GM12878 (cell line): ENCODE measurements at regions not wholly inside any gene's neighbourhood (a gene's known extent, or its start where the extent isn't known, plus 50 kb on each side); places are given as distances from the start of the nearest gene placed in this dataset.

ENCODE experiments used
- ATAC-seq: fragments of 200-7000 bp; cut with Tn5 transposase; 3 replicates; pipeline ENCODE4 v1.9.1; 2020; ENCODE audit warnings: mild to moderate bottlenecking, moderate library complexity
- BruUV-seq: library from RNA; stranded (reverse); fragments of 400-500 nt; replicated peaks from 2 replicates; lab custom pipeline; 2021; lab: Mats Ljungman, UMichigan
- CTCF ChIA-PET: fragments of 300-600 bp; sonication (Branson Sonifier 250); formaldehyde crosslinking; extraction: SDS; loops from one replicate; lab custom pipeline; 2021; ENCODE audit warnings: inconsistent platforms; lab: Yijun Ruan, JAX
- POLR2A ChIA-PET: fragments of 350-600 bp; formaldehyde crosslinking; extraction: SDS; loops from one replicate; lab custom pipeline; 2021; ENCODE audit warnings: inconsistent platforms; lab: Charles Lee
- RAD21 ChIA-PET: fragments of 300-600 bp; sonication (Branson Sonifier 250); formaldehyde crosslinking; loops from one replicate; lab custom pipeline; 2023; ENCODE audit warnings: antibody characterized with exemption; ENCODE audit not compliant: unreplicated experiment; lab: Charles Lee
- SMC1A ChIA-PET: fragments of 300-600 bp; sonication (Branson Sonifier 250); formaldehyde crosslinking; loops from one replicate; lab custom pipeline; 2023; ENCODE audit not compliant: unreplicated experiment, uncharacterized antibody; lab: Charles Lee
- DNase-seq: peaks from one replicate; pipeline ENCODE4 v3.0.0-alpha.2; 2011; ENCODE audit warnings: low read depth, low spot score
- FAIRE-seq: peaks from 3 replicates; lab custom pipeline; 2011; peaks lifted over from hg19 to GRCh38; lab: Jason Lieb, UNC
- H2AFZ ChIP-seq: 2 replicates; pipeline ENCODE4 v1.6.0; 2011; ENCODE audit warnings: low read depth, low read length, control low read depth; ENCODE audit not compliant: control insufficient read depth
- H3K27ac ChIP-seq: 2 replicates; pipeline ENCODE4 v1.5.1; 2011; ENCODE audit warnings: control low read depth; ENCODE audit not compliant: control insufficient read depth, insufficient read depth
- H3K27me3 ChIP-seq, 2 experiments: replicated peaks in 1 of 2; 2 replicates each; pipeline versions ENCODE4 v1.6.0 to v1.6.1; 2011; ENCODE audit warnings: low read length in 1 of 2; ENCODE audit not compliant: control insufficient read depth in 2 of 2, insufficient read depth in 2 of 2
- H3K36me3 ChIP-seq, 2 experiments: 2 replicates each; pipeline ENCODE4 v1.5.1; 2011; ENCODE audit warnings: low read length in 1 of 2; ENCODE audit not compliant: control insufficient read depth in 2 of 2, insufficient read depth in 2 of 2
- H3K4me1 ChIP-seq: 2 replicates; pipeline ENCODE4 v1.6.1; 2011; ENCODE audit warnings: mild to moderate bottlenecking, low read length, moderate library complexity, mixed read lengths; ENCODE audit not compliant: control insufficient read depth, insufficient read depth
- H3K4me2 ChIP-seq: 2 replicates; pipeline ENCODE4 v1.6.0; 2011; ENCODE audit warnings: control low read depth; ENCODE audit not compliant: control insufficient read depth, insufficient read depth
- H3K4me3 ChIP-seq: fragments of 200-600 bp; sonication (generic); 2 replicates; pipeline ENCODE4 v1.5.1; 2016
- H3K79me2 ChIP-seq: 2 replicates; pipeline ENCODE4 v1.6.0; 2011; ENCODE audit warnings: low read length; ENCODE audit not compliant: control insufficient read depth, insufficient read depth
- H3K9ac ChIP-seq: 2 replicates; pipeline ENCODE4 v1.8.0; 2011; ENCODE audit warnings: low read length, control low read depth, mixed read lengths; ENCODE audit not compliant: control insufficient read depth, insufficient read depth
- H3K9me3 ChIP-seq: replicated peaks from 3 replicates; pipeline ENCODE4 v1.5.1; 2011; ENCODE audit warnings: mild to moderate bottlenecking, low read length; ENCODE audit not compliant: control insufficient read depth, insufficient read depth
- H4K20me1 ChIP-seq: 2 replicates; pipeline ENCODE4 v1.6.0; 2011; ENCODE audit not compliant: control insufficient read depth, insufficient read depth
- ATF7 ChIP-seq: fragments of 450-650 bp; IDR thresholded peaks from 2 replicates; pipeline ENCODE4 v1.6.1; 2016; ENCODE audit warnings: low read depth, mild to moderate bottlenecking
- CBX5 ChIP-seq: sonication (generic); IDR thresholded peaks from 2 replicates; pipeline ENCODE4 v1.6.1; 2016; ENCODE audit warnings: low read depth, moderate library complexity, mild to moderate bottlenecking, inconsistent platforms
- CUX1 ChIP-seq: IDR thresholded peaks from 2 replicates; pipeline ENCODE4 v1.6.1; 2012; ENCODE audit warnings: improper control_type of control experiment, low read depth, low read length; ENCODE audit not compliant: insufficient replicate concordance
- JUNB ChIP-seq: IDR thresholded peaks from 2 replicates; pipeline ENCODE4 v1.6.1; 2016; ENCODE audit warnings: antibody characterized with exemption, mild to moderate bottlenecking
- KLF5 ChIP-seq: fragments of 450-650 bp; IDR thresholded peaks from 2 replicates; pipeline ENCODE4 v1.6.1; 2014; ENCODE audit warnings: mild to moderate bottlenecking; ENCODE audit not compliant: partially characterized antibody
- NRF1 ChIP-seq: conservative IDR thresholded peaks from 2 replicates; pipeline ENCODE4 v1.6.1; 2011; ENCODE audit warnings: mild to moderate bottlenecking, low read depth, low read length, improper control_type of control experiment
- PAX8 ChIP-seq: fragments of 450-650 bp; IDR thresholded peaks from 2 replicates; pipeline ENCODE4 v1.6.1; 2017; ENCODE audit warnings: mild to moderate bottlenecking, moderate library complexity
- RBBP5 ChIP-seq: fragments of 200-600 bp; sonication (generic); conservative IDR thresholded peaks from 2 replicates; pipeline ENCODE4 v1.6.1; 2016
- RELB ChIP-seq: fragments of 450-650 bp; IDR thresholded peaks from 2 replicates; pipeline ENCODE4 v1.6.1; 2017; ENCODE audit warnings: low read depth, mild to moderate bottlenecking, moderate library complexity
- RFX5 ChIP-seq: IDR thresholded peaks from 2 replicates; pipeline ENCODE4 v1.6.1; 2011; ENCODE audit warnings: low read depth, low read length, improper control_type of control experiment
- SMC3 ChIP-seq: IDR thresholded peaks from 2 replicates; pipeline ENCODE4 v1.6.1; 2011; ENCODE audit warnings: low read length, improper control_type of control experiment, borderline replicate concordance
- ZBTB40 ChIP-seq: fragments of 450-650 bp; IDR thresholded peaks from 2 replicates; pipeline ENCODE4 v1.6.1; 2016; ENCODE audit warnings: mild to moderate bottlenecking, moderate library complexity, borderline replicate concordance
- ZNF384 ChIP-seq: IDR thresholded peaks from 2 replicates; pipeline ENCODE4 v1.6.1; 2012; ENCODE audit warnings: low read depth, mild to moderate bottlenecking, low read length, improper control_type of control experiment, borderline replicate concordance
- WGBS: methylation state at CpG from one replicate; pipeline ENCODE4 v1.1.6; 2016; ENCODE audit warnings: low lambda C conversion rate; ENCODE audit not compliant: insufficient replicate concordance, insufficient coverage; ENCODE audit errors: missing lambda C conversion rate; 5-methylcytosine and 5-hydroxymethylcytosine counted together
- in situ Hi-C: fragments of 300-500 bp; cut with MboI; formaldehyde crosslinking; loops from 9 replicates; pipeline ENCODE4 v1.14.3; 2018; ENCODE audit warnings: mixed read lengths
- intact Hi-C: fragments of 100-400 bp; cut with micrococcal nuclease; formaldehyde crosslinking; loops from one replicate; pipeline ENCODE4 v1.14.2; 2022; ENCODE audit not compliant: unreplicated experiment
- TF ChIP-seq, protein P1 (sequence below): IDR thresholded peaks from 2 replicates; pipeline ENCODE4 v1.6.1; 2012; ENCODE audit warnings: low read depth, low read length, improper control_type of control experiment

- POLR2A ChIA-PET: no interaction called here
- Histone ChIP-seq H3K9ac (no peak overlapping the region), H4K20me1 (no peaks in the 10 kb centered on the region), H3K4me3 (no peak overlapping the region), H3K4me2 (no peak overlapping the region), H3K36me3 (no peaks in the 10 kb centered on the region), H3K27ac (no peak overlapping the region), H2AFZ (no peak overlapping the region), H3K9me3 (no peaks in the 10 kb centered on the region), H3K79me2 (no peaks in the 10 kb centered on the region), H3K4me1 (no peaks in the 10 kb centered on the region), H3K27me3 (no peaks in the 10 kb centered on the region; a peak in 2 of 4 replicates)
- no TSS peak for BruUV-seq
- WGBS: 2% methylated on average over 6 of the region's 6 CpGs
- in situ Hi-C loops (no loop called here), intact Hi-C loops (no loop called here)
- RAD21 ChIA-PET: no interaction called here
- FAIRE-seq (no peak), DNase-seq (no peak), ATAC-seq (no peak)
- SMC1A ChIA-PET: interaction anchor here (0.8 kb wide), 1 partner anchor 12 kb away, joined by 4 read pairs; no protein-coding TSS in a partner anchor
- CTCF ChIA-PET: interaction anchor here (1.5 kb wide), 1 partner anchor 234 kb away, joined by 3 read pairs; no protein-coding TSS in a partner anchor
- no peak for TF ChIP-seq CBX5
- no peak for TF ChIP-seq ZBTB40
- no peak for TF ChIP-seq SMC3
- no peak for TF ChIP-seq RFX5
- TF ChIP-seq JUNB: no peak
- TF ChIP-seq RELB: no peak
- TF ChIP-seq, protein P1, sequence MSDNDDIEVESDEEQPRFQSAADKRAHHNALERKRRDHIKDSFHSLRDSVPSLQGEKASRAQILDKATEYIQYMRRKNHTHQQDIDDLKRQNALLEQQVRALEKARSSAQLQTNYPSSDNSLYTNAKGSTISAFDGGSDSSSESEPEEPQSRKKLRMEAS: no peak
- TF ChIP-seq KLF5: no peak
- no peak for TF ChIP-seq CUX1
- TF ChIP-seq ZNF384: no peak
- TF ChIP-seq PAX8: no peak
- no peak for TF ChIP-seq ATF7
- TF ChIP-seq RBBP5: no peak
- no peak for TF ChIP-seq NRF1
These were observed 376.9 kb upstream of the RASGRP1 start for GRCh38 chr15:38941399-38941953.
